GM23338 (cell line): ENCODE measurements at regions not wholly inside any gene's neighbourhood (a gene's known extent, or its start where the extent isn't known, plus 50 kb on each side); places are given as distances from the start of the nearest gene placed in this dataset.

Experiments
- CREB1 ChIP-seq: fragments of 250-450 bp; sonication (Bioruptor Pico); IDR thresholded peaks from 2 replicates; pipeline ENCODE4 v1.5.0; 2020; ENCODE audit warnings: low read depth, mild to moderate bottlenecking, moderate library complexity
- CTCF ChIP-seq, 2 experiments: fragments of 200-600 bp in 1 of 2; sonication (generic) in 1 of 2; conservative IDR thresholded peaks; 2 replicates each; pipeline versions ENCODE4 v1.5.1 to v1.6.1; 2016 to 2017; ENCODE audit warnings: antibody characterized with exemption in 2 of 2, low read depth in 2 of 2, mild to moderate bottlenecking in 2 of 2, moderate library complexity in 1 of 2
- ETS1 ChIP-seq: IDR thresholded peaks from 2 replicates; pipeline ENCODE4 v1.6.1; 2016; ENCODE audit warnings: antibody characterized with exemption
- EZH2 ChIP-seq: fragments of 200-600 bp; sonication (generic); IDR thresholded peaks from one replicate; pipeline ENCODE4 v1.8.0; 2017; ENCODE audit warnings: antibody characterized with exemption, mild to moderate bottlenecking, low read depth; ENCODE audit not compliant: unreplicated experiment
- EZH2phosphoT487 ChIP-seq: fragments of 200-600 bp; sonication (generic); IDR thresholded peaks from one replicate; pipeline ENCODE4 v1.8.1; 2018; ENCODE audit warnings: antibody characterized with exemption; ENCODE audit not compliant: unreplicated experiment
- JUNB ChIP-seq: IDR thresholded peaks from one replicate; pipeline ENCODE4 v1.6.1; 2016; ENCODE audit warnings: antibody characterized with exemption; ENCODE audit not compliant: unreplicated experiment
- POLR2AphosphoS5 ChIP-seq: IDR thresholded peaks from 2 replicates; pipeline ENCODE4 v1.6.1; 2016; ENCODE audit warnings: antibody characterized with exemption, low read depth
- REST ChIP-seq: IDR thresholded peaks from one replicate; pipeline ENCODE4 v1.6.1; 2018; ENCODE audit warnings: antibody characterized with exemption; ENCODE audit not compliant: unreplicated experiment
- ZNF462 ChIP-seq: fragments of 250-450 bp; sonication (Bioruptor Pico); IDR thresholded peaks from 2 replicates; pipeline ENCODE4 v1.5.0; 2020; ENCODE audit warnings: mild to moderate bottlenecking, moderate library complexity

- TF ChIP-seq CTCF (conservative IDR thresholded peaks at IDR 0.05; ENCODE audit: low read depth in 2 of 2) (no peak), POLR2AphosphoS5 (no peak), CREB1 (CRISPR knock-in tag) (no peak), REST (no peak), EZH2 (no peak), EZH2phosphoT487 (no peak), ZNF462 (CRISPR knock-in tag) (no peak), ETS1 (no peak), JUNB (no peak)
These were observed 280.8 kb upstream of the DPYD start for GRCh38 chr1:98201666-98202081.
